Uterus (tissue), 2 donors: ENCODE measurements at regions not wholly inside any gene's neighbourhood (a gene's known extent, or its start where the extent isn't known, plus 50 kb on each side); places are given as distances from the start of the nearest gene placed in this dataset.

Source experiments
- CTCF ChIP-seq, 4 experiments: fragments of 200-600 bp in 2 of 4; fragments of 450-650 bp in 2 of 4; sonication (generic) in 2 of 4; IDR thresholded peaks; one replicate each; pipeline ENCODE4 v1.5.1; 2016 to 2019; ENCODE audit warnings: antibody characterized with exemption in 4 of 4, mild to moderate bottlenecking in 2 of 4, moderate library complexity in 1 of 4
- POLR2A ChIP-seq, 2 donors: fragments of 450-650 bp; IDR thresholded peaks; one replicate each; pipeline ENCODE4 v1.6.1; 2016; ENCODE audit warnings: antibody characterized with exemption in 2 of 2, mild to moderate bottlenecking in 1 of 2, moderate library complexity in 1 of 2

- TF ChIP-seq CTCF (IDR thresholded peaks at IDR 0.05) (no peak), POLR2A (IDR thresholded peaks at IDR 0.05) (no peak)
Observed at GRCh38 chr6:78597966-78598365, 269.4 kb upstream of the IRAK1BP1 start.
